HG03378 (cell line): ENCODE measurements at regions not wholly inside any gene's neighbourhood (a gene's known extent, or its start where the extent isn't known, plus 50 kb on each side); places are given as distances from the start of the nearest gene placed in this dataset.

Experiments
- ATAC-seq: cut with Tn5 transposase; IDR thresholded peaks from one replicate; pipeline ENCODE4 v1.9.1; 2021; ENCODE audit warnings: mild to moderate bottlenecking, moderate library complexity; ENCODE audit not compliant: unreplicated experiment

DNA sequence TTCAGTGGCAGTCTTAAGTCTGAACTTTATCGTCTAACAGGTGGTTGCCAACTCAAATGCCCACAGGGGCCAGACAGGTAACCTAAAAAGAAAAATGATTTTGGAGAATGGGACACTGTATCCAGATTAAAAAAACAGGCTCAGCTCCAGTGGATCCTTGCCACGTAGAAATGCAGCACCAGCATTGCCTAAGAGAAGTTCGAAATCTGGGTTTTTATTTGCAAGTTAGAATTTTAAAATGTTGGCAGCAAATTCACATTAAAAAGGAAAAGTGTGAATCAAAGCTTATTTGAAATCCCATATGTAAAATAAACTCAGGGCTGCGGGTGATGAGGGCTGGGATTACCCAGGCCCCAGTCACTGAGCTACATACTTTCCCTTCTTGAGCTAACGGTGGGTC, 408.5 kb upstream of the SUCLG2 start:
- ATAC-seq = no peak

DNA sequence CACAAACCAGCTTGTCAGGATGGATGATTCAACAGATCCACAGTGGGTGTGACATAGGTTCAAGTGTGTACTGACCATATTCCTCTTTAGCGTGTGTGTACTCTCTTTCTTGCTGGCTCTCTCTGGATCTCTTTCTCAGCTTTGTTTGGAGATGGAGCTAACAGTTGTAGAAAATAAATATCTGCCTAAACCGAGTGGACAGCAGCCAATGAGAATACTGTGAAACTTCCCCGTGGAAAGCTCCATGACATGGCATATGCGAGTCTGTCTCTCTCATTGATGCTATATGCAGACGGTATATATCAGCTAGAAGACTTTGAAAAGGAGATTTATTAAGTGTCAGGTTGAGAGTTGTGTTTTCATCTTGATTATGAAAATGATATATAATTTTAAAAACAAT, 406.5 kb upstream of the SUCLG2 start:
- no peak for ATAC-seq

DNA sequence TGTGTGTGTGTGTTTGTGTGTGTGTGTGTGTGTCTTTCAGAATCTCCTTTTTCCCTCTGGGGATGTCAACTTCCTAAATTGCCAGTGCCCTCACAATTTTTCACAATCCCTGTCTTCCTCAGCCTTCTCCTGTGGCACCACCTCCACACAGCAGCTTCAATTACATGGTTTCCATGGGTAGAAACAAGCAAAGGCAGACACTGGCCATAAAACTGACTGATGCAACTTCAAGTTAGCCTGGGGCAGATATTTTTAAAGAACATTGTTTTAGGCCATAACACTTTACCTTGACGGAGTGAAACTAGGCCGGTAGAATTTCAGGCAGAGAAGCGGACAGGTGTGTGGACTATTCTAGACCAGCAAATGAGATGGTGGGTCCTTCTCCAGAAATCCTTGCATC, 405.8 kb upstream of the SUCLG2 start:
- ATAC-seq = no peak

DNA sequence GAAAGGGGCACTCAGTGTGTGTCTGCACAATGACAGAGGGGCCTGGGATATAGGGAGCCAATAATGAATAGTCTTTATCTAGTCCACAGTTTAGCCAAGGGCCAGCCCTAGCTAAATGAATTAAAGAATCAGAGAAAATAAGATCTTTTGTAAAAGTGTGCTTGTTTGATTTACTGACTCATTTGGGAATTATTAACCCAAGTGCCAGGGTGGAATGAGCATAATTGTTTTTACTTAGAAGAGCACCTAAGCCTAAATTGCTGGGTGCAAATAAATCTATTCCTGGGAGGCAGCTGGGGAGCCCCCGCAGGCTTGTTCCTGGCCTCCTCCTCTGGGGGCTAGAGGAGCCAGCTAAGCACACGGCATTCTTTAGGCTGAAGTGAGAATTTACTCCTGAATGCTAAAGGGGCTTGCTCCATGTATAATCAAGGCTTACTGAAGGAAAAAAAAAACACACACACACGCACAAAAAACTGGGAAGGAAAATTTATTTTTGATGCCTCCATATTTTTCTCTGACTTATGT, 405.3 kb upstream of the SUCLG2 start:
- ATAC-seq = no peak

DNA sequence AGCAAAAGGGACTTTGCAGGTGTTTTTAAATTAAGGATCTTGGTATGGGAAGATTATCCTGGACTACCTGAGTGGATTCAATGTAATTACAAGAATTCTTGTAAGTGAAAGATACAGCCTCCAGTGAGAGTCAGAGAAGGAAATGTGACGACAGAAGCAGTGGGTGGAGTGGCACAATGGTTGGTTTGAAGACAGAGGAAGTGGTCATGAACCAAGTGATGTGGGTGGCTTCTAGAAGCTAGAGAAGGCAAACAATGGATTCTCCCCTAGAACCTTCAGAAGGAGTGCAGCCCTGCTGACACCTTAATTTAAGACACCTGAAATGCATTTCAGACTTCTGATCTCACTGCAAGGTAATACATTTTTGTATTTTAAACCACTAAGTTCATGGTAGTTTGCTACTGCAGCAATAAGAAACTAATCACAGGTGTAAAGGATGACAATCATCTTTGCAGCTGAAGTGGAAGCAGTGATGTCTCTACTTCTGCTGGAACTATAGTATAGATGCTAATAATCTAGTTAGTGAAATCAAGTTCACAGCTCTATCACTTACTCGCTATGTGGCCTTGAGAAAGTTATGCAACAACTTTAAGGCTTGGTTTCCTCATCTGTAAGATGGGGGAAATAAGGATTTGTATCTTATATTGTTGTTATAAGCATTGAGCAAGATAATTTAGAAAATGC, 403.4 kb upstream of the SUCLG2 start:
- ATAC-seq = no peak

DNA sequence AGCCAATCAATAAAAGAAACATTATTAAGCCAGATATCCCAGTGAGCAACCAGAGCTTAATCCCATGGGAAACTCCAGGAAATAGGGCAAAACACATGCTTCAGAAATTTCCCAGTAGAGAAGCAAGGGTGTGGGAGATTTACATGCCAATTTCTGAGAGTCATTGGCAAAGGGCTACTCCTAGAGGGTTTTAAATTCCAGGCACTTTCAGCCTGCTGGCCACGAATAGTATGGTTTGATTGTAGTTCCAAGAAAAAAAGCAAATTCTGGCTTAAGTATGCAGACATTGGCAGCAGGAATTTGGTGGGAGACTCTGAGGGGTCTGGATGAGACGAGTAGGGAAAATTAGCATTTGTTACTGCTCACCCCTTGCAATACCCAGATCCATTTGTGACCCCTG, 402.1 kb upstream of the SUCLG2 start:
- no peak for ATAC-seq

DNA sequence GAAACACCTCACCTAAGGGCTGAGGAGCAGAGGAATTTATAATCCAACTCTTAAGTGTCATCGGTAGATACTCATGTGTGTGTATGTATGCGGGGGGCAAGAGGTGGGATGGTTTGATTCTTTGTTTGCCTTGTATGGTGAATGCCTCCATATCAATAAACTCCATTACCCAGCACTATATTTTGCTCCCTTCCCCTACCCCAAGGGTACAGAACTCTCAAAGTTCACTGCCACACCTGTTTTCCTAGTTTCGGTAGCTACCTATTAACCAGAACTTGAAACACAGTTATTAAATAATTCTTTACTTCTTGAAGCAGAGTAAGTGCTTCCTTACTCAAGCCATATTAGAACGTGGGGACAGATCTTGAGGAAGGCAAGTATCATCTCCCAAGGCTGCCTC, 400.8 kb upstream of the SUCLG2 start:
- no peak for ATAC-seq

DNA sequence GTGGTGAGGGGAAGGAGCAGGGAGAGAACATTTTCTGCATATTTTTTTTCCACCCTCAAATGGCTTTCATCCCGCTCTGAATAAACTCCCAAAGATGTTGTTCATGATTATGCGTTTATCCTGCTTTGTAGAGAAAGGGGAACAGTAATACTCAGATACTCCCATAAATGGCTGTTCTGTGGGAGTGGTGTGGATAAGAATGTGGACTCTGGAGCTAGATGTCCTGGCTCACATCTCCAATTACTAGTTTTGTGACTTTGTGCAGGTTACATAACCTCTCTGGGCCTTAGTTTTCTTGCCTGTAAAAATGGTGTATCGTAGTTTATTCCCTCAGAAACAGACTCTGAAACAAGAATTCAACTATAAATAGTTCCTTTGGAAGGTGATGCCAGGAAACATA, 395.4 kb upstream of the SUCLG2 start:
- no peak for ATAC-seq

DNA sequence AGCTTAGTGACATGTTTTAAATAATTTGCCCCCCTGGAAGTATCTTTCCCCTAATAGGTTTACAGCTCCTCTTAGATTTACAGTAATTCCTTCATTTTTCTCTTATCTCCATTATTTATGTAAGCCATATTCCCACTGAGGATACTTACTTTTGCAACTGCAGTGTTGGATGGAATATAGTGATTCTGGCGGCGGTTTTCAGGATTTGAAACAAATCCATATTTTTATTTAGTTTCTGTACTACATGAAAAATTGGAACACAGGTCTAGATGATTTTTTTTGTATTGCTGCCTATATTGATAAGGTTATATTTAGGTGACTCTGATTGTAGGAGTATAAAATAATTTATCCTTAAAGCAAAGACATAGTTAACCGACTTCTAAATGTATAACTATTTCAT, 391.6 kb upstream of the SUCLG2 start:
- no peak for ATAC-seq

DNA sequence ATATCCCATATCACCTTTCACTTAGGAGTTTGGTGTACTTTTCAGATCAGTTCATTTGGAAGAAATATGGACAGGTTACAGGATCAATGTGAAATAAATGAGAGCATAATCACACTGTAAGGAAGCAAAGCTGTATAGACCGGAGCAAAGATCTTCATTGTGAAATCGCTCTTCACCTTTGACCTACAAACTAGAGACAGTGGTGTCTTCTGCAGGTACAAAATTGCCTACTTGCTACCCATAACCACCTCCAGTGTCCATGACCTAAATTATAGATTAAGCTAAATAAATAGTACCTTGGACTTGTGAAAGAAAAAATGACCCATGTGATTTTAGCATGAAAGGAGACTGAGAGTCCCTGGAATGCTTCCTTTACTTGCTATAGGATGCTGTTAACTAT, 379.5 kb upstream of the SUCLG2 start:
- no peak for ATAC-seq

DNA sequence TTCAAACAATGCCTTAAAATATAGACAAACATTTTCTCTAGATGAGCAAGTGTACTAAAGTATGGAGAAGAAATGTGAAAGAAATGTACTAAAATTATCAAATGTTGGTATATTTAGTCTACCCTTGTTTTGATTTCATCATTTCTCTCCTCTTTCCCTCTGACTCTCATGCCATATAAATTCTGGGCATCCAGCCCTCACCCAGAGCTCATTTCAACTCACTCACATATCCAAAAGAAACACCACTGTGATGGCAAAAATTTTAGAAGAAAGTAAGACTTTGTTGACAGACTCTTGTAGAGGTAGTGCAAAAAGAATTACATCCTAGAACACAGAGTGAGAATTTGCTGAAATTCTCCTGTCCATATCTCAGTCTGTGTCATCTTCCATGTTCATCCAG, 377.8 kb upstream of the SUCLG2 start:
- no peak for ATAC-seq

DNA sequence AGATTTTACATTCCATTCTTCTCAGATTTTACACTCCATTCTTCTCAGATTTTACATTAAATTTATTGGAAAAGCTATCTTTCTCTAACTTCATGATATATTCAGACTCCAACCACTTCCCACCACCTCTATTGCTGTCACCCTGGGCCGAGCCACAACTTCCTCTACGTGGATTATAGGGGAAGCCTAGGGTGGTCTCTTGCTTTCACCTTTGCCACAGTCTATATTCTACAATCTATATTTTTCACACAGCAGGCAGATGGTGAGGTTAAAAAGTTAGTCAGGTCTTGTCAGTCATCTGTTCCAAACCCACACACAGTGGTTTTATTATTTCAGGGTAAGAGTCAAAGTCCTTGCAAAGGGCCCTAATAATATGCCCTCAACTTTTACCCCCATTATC, 370.8 kb upstream of the SUCLG2 start:
- ATAC-seq = no peak

DNA sequence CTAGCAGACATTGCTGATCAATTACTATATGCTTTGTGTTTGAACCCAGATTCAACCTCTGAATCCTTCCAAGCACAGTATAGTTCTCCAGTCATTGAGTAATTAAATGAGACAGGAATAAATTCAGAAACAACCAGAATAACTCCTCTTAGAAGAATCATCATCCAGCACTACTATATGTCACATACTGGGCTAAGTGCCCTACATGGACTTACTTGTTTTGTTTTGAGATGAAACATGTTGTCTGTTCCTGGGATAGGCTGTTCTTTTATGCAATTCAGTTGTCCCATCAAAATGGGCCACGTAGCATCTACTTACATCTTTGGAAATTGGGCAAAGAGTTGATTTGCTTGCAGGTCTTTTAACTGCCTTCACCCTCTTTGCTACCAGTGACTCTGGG, 365.5 kb upstream of the SUCLG2 start:
- no peak for ATAC-seq

DNA sequence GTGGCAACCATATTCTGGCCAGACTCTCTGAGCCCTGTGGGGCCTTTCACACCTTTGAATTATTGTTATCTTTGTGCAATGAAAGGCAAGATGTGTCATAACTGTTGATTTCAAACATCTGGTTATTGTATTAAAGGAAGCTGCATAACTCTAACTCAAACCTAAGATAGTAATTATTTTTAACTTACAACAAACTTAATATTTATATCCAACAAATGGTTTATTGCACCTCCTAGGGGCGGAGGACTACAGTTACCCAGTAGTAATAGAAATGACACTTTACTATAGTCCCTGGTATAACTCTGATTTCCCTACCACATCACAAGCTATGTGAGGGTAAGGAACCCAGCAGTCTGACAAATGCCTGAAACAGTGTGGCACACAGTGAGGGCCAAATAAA, 363.9 kb upstream of the SUCLG2 start:
- no peak for ATAC-seq

DNA sequence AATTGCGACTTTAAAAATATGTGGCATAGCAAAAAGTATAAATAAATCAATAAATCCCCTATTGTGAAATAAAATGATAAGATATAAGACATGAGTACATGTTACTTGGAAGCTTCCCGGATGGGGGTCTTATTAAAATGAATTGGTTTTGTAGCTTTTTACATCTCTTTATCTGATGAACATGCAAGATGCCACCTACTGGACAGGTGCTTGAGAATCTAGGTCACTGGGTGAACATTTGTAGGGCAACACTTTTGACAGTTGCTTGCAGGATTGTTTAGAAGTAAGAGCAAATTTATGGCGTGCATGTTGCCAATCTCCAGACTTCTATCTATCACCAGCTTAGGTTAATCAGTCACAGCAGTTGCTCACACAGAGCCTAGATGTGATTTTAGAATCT, 362.7 kb upstream of the SUCLG2 start:
- no peak for ATAC-seq

DNA sequence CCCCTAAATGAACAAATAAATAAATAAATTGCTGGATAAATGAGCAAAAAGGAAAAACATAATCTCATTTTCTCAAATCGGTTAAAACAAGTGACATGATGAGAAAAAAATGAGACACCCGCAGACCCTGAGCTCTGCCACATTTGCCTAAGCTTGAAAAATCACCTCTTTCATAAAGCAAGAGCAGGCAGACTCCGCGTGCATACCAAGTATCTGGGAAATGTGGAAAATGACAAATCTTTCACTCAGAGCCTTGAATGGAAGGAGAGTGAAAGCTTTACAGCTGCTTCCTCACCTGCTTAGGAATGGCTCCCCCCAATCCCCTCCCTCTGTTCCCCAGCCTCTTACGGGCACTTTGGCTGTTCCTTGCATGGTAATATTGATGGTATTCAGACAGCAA, 355.5 kb upstream of the SUCLG2 start:
- ATAC-seq = no peak

DNA sequence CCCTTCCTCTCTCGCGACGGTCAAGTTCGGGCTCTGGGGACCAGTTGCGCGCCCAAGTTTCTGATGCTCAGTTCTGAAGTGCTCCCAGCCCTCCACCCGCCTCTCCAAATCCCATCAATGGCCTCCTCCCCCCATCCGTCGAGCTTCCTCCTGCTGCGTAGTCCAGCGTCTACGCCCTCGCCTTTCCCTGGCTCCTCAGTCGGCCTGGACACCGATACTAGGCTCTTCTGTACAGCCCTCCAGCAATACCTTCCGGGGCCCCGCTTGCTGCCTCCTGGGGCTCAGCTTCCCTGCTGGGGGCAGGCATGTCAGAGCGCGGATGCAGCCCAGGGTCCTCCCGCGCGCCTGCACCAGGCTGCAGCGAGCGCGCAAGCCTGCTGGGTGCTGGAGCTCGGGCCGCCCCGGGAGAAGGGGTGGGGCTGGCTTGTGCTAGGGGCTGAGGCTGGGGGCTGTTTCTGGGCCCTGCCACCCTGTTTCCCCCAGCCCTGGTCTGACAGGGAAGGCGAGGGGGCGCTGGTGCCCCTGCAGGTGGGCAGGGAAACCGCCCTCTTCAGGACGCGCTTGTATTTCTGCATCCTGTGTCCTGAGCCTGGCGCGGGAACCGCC, 353.3 kb upstream of the SUCLG2 start:
- ATAC-seq = no peak

DNA sequence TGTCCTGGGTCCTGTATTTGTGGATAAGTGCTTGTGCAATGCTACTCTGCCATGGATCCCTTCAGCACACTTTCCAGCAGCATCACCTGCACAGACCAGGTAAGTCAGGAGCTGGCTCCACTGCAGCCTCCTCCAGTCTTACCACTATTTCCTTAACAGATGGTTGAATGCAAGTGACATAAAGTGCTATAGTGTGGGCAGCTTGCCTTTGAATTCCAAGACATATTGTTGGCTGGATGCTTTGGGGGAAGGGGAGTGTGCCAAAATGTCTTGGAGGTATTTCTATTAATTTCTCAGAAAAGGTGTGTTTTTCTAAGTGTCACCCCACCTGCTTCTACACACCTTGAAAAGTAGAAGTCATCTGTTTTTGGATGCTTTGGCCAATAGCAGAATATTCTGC, 352.2 kb upstream of the SUCLG2 start:
- ATAC-seq = no peak

DNA sequence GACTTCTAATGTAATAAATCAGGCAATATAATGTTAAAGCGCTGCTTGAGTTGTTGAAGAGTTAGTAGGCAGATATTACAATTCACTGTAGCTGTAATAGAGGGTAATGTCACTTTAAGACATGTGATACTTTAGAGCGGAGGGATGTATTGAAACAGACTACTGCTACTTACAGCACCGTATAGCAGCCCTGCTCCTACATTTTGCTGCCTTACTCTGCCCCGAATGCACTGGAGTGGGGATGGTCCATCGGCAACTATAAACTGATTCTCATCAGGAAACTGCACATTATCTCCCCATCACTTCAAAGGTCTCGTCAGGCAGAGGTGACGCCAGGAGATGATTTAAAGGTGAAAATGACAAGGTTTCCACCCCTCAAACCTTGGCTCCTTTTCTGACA, 349.7 kb upstream of the SUCLG2 start:
- ATAC-seq = no peak

DNA sequence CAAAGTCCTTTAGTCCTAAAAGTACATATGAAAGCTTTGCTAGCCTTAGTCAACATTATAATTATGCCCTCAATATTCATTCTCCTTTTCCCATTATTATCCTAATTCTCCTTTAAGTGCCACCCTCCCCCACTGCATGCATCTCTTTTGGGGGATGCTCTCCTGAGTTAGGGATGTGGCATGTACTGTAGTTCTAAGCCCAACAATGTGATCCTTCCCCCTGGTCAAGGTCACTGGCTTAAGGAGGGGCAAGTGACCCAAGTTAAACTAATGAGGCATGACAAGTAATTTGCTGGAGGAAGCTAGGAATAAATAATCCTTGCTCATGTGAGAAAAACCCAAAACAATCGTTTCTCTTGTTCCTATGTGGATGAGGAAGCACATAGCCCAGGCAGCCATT, 343.9 kb upstream of the SUCLG2 start:
- ATAC-seq = no peak

DNA sequence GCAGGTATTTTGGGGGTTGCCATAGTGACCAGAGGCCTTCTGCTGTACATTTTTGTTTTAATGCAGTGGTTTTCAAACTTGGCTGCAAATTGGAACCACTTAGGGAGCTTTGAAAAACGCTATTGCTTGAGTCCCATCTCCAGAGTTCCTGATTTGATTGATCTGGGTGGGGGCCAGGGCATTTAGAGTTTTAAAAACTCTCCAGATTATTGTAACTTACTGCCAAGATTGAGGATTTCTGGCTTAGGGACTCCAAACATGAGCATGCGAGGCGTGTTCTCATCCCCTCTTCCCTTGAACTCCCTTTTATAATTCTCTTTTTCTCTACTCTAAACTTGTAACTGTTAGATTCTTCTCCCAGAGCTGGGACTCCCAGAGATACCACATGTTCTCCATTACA, 340.8 kb upstream of the SUCLG2 start:
- no peak for ATAC-seq

DNA sequence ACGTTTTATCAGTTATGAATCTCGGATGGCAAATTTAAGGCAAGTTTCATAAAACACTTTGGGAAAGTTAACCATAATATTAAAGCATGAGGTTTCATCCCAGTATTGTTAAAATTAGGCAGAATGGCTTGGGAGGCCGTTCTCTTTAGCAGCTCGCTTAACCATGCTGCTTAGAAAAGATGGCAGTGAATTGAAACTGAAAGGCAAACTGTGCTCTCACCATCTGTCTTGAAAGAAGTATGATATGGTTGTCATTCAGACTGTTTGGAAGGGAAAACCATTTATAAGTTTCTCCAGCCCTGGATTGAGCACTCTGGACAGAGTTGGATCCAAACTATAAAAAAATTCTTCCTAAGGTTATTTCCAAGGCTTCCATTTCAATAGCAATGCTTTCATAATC, 332.3 kb upstream of the SUCLG2 start:
- no peak for ATAC-seq

DNA sequence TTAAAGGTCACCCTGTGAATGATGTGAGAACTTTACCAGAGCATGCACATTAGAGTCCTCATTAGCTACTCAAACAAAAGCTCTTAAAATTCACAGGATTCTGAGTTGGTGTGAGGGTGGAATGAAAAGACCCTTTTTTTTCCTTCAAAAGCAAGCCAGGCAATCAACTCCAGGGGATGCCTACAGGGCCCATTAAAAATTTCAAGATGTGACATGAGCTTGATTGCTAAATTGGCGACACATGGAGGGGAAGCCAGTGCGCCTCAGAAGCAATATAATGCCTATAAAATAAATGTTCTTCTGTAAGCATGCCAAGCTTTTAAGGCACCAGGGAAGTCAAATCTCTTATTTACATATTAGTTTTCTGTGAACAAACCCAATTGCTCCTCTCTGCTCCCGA, 328.8 kb upstream of the SUCLG2 start:
- no peak for ATAC-seq
